HAP-1 (cell line): ENCODE measurements at regions not wholly inside any gene's neighbourhood (a gene's known extent, or its start where the extent isn't known, plus 50 kb on each side); places are given as distances from the start of the nearest gene placed in this dataset.
"Not testable (repeated sequence)": the region's sequence is repeated elsewhere in the genome, so short reads cannot be mapped to it uniquely, and the experiment has no call there.

Experiments used
- DNase-seq, 2 experiments: peaks; one replicate each; pipeline ENCODE4 v3.0.0-alpha.2; 2016 to 2020; ENCODE audit warnings: low spot score in 2 of 2
- H3K27me3 ChIP-seq: fragments of 250-450 bp; sonication (Bioruptor Pico); 2 replicates; pipeline ENCODE4 v1.5.1; 2020; ENCODE audit warnings: low read depth, mild to moderate bottlenecking, moderate library complexity
- H3K36me3 ChIP-seq: fragments of 250-450 bp; sonication (Bioruptor Pico); replicated peaks from 2 replicates; pipeline ENCODE4 v1.5.1; 2020; ENCODE audit warnings: mild to moderate bottlenecking
- H3K4me1 ChIP-seq: fragments of 250-450 bp; sonication (Bioruptor Pico); 2 replicates; pipeline ENCODE4 v1.5.1; 2020; ENCODE audit warnings: mild to moderate bottlenecking
- H3K4me3 ChIP-seq: fragments of 250-450 bp; sonication (Bioruptor Pico); 2 replicates; pipeline ENCODE4 v1.5.1; 2020; ENCODE audit warnings: mild to moderate bottlenecking, moderate library complexity
- H3K9me3 ChIP-seq: fragments of 250-450 bp; sonication (Bioruptor Pico); 2 replicates; pipeline ENCODE4 v1.5.1; 2020; ENCODE audit warnings: mild to moderate bottlenecking, moderate library complexity
- in situ Hi-C: fragments of 300-500 bp; cut with MboI; formaldehyde crosslinking; loops from 3 replicates; pipeline ENCODE4 v1.14.3; 2020; ENCODE audit warnings: low sequenced_read_pairs, inconsistent platforms, mixed read lengths

GRCh38 chr2:57707794-57708193 is 338.8 kb upstream of the VRK2 start:
- peaks cover 28% of the 10 kb centered on the region for H3K4me1 ChIP-seq
- H3K36me3 ChIP-seq, DNase-seq, H3K27me3 ChIP-seq, H3K9me3 ChIP-seq, H3K4me3 ChIP-seq, in situ Hi-C loops: not testable (repeated sequence)

- Histone ChIP-seq H3K4me3 (no peak overlapping the region), H3K36me3 (no peaks in the 10 kb centered on the region), H3K27me3 (no peaks in the 10 kb centered on the region), H3K9me3 (no peaks in the 10 kb centered on the region), H3K4me1 (peaks cover 35% of the 10 kb centered on the region)
- DNase-seq: peak; percentile 70 to 90
- in situ Hi-C loops: no loop called here
These were observed 334.6 kb upstream of the VRK2 start for GRCh38 chr2:57711991-57712390.

- H3K4me3 ChIP-seq: no peak overlapping the region
- H3K27me3 ChIP-seq: peaks cover 5% of the 10 kb centered on the region
- H3K4me1 ChIP-seq: peaks cover 9% of the 10 kb centered on the region
- no peaks in the 10 kb centered on the region for H3K9me3 ChIP-seq
- peak; percentile 59 to 75 for DNase-seq
- H3K36me3 ChIP-seq: no peaks in the 10 kb centered on the region
- in situ Hi-C loops: no loop called here
These were observed 325.6 kb upstream of the VRK2 start for GRCh38 chr2:57720728-57721627.

- DNase-seq: no peak
- in situ Hi-C loops: no loop called here
- Histone ChIP-seq H3K4me1 (peaks cover 6% of the 10 kb centered on the region), H3K4me3 (no peak overlapping the region), H3K36me3 (no peaks in the 10 kb centered on the region), H3K27me3 (peaks cover 2% of the 10 kb centered on the region; the same call in 1 of the 2 replicates), H3K9me3 (no peaks in the 10 kb centered on the region)
These were observed 321.2 kb upstream of the VRK2 start for GRCh38 chr2:57725337-57725947.

GRCh38 chr2:57726294-57726693 is 320.3 kb upstream of the VRK2 start:
- H3K4me1 ChIP-seq: peaks cover 4% of the 10 kb centered on the region; the same call in 1 of the 2 replicates
- no peaks in the 10 kb centered on the region for H3K9me3 ChIP-seq
- peaks cover 2% of the 10 kb centered on the region; the same call in 1 of the 2 replicates for H3K27me3 ChIP-seq
- no peak for DNase-seq
- H3K4me3 ChIP-seq: no peak overlapping the region
- in situ Hi-C loops: no loop called here
- no peaks in the 10 kb centered on the region for H3K36me3 ChIP-seq

GRCh38 chr2:57728691-57729090 is 317.9 kb upstream of the VRK2 start:
- Histone ChIP-seq H3K27me3 (peaks cover 2% of the 10 kb centered on the region; the same call in 1 of the 2 replicates), H3K4me1 (peaks cover 4% of the 10 kb centered on the region; the same call in 1 of the 2 replicates), H3K9me3 (no peaks in the 10 kb centered on the region), H3K4me3 (no peak overlapping the region), H3K36me3 (no peaks in the 10 kb centered on the region)
- no peak for DNase-seq
- in situ Hi-C loops: no loop called here

GRCh38 chr2:57733956-57734355 is 312.6 kb upstream of the VRK2 start:
- Histone ChIP-seq H3K27me3 (no peaks in the 10 kb centered on the region), H3K9me3 (no peaks in the 10 kb centered on the region), H3K4me1 (no peaks in the 10 kb centered on the region), H3K4me3 (no peak overlapping the region), H3K36me3 (no peaks in the 10 kb centered on the region)
- no peak for DNase-seq
- in situ Hi-C loops: no loop called here

- in situ Hi-C loops: no loop called here
- peaks cover 9% of the 10 kb centered on the region; the same call in 1 of the 2 replicates for H3K27me3 ChIP-seq
- no peaks in the 10 kb centered on the region for H3K4me1 ChIP-seq
- no peak for DNase-seq
- H3K36me3 ChIP-seq: no peaks in the 10 kb centered on the region
- H3K9me3 ChIP-seq: no peaks in the 10 kb centered on the region
- no peak overlapping the region for H3K4me3 ChIP-seq
These were observed 305.7 kb upstream of the VRK2 start for GRCh38 chr2:57740891-57741290.

GRCh38 chr2:57753636-57754035 is 293.0 kb upstream of the VRK2 start:
- no peaks in the 10 kb centered on the region for H3K36me3 ChIP-seq
- no peaks in the 10 kb centered on the region for H3K27me3 ChIP-seq
- H3K4me1 ChIP-seq: peaks cover 9% of the 10 kb centered on the region
- in situ Hi-C loops: no loop called here
- H3K9me3 ChIP-seq: no peaks in the 10 kb centered on the region
- DNase-seq: no peak
- H3K4me3 ChIP-seq: no peak overlapping the region

GRCh38 chr2:57758686-57759085 is 287.9 kb upstream of the VRK2 start:
- DNase-seq: no peak
- H3K36me3 ChIP-seq: no peaks in the 10 kb centered on the region
- in situ Hi-C loops: no loop called here
- no peaks in the 10 kb centered on the region for H3K27me3 ChIP-seq
- H3K4me3 ChIP-seq: no peak overlapping the region
- H3K9me3 ChIP-seq: no peaks in the 10 kb centered on the region
- peaks cover 18% of the 10 kb centered on the region for H3K4me1 ChIP-seq

- no peaks in the 10 kb centered on the region for H3K9me3 ChIP-seq
- no peaks in the 10 kb centered on the region for H3K36me3 ChIP-seq
- H3K27me3 ChIP-seq: no peaks in the 10 kb centered on the region
- no peak overlapping the region for H3K4me3 ChIP-seq
- in situ Hi-C loops: no loop called here
- DNase-seq: no peak
- peaks cover 18% of the 10 kb centered on the region for H3K4me1 ChIP-seq
These were observed 287.5 kb upstream of the VRK2 start for GRCh38 chr2:57759131-57759530.

- DNase-seq: peak; percentile 81 to 94
- no peaks in the 10 kb centered on the region for H3K36me3 ChIP-seq
- in situ Hi-C loops: no loop called here
- H3K4me1 ChIP-seq: peaks cover 18% of the 10 kb centered on the region
- no peaks in the 10 kb centered on the region for H3K9me3 ChIP-seq
- H3K27me3 ChIP-seq: no peaks in the 10 kb centered on the region
- no peak overlapping the region for H3K4me3 ChIP-seq
These were observed 286.7 kb upstream of the VRK2 start for GRCh38 chr2:57759822-57760300.

GRCh38 chr2:57760381-57760801 is 286.2 kb upstream of the VRK2 start:
- Histone ChIP-seq H3K4me3 (no peak overlapping the region), H3K9me3 (no peaks in the 10 kb centered on the region), H3K4me1 (peaks cover 18% of the 10 kb centered on the region), H3K27me3 (no peaks in the 10 kb centered on the region), H3K36me3 (no peaks in the 10 kb centered on the region)
- in situ Hi-C loops: no loop called here
- DNase-seq: no peak

- in situ Hi-C loops: no loop called here
- no peaks in the 10 kb centered on the region for H3K36me3 ChIP-seq
- H3K4me1 ChIP-seq: no peaks in the 10 kb centered on the region
- H3K4me3 ChIP-seq: no peak overlapping the region
- no peaks in the 10 kb centered on the region for H3K9me3 ChIP-seq
- DNase-seq: no peak
- H3K27me3 ChIP-seq: no peaks in the 10 kb centered on the region
These were observed 269.7 kb upstream of the VRK2 start for GRCh38 chr2:57776916-57777315.
